Ascending aorta (tissue), 2 donors: ENCODE measurements at regions not wholly inside any gene's neighbourhood (a gene's known extent, or its start where the extent isn't known, plus 50 kb on each side); places are given as distances from the start of the nearest gene placed in this dataset.

Experiments used
- DNase-seq, 2 donors: peaks; one replicate each; pipeline ENCODE4 v3.0.0-alpha.2; 2019; ENCODE audit warnings: low spot score in 2 of 2
- H3K27ac ChIP-seq, 2 donors: fragments of 200-600 bp; sonication (generic); one replicate each; pipeline ENCODE4 v1.5.1; 2016 to 2017; ENCODE audit warnings: mild to moderate bottlenecking in 1 of 2
- H3K27me3 ChIP-seq: fragments of 200-600 bp; sonication (generic); one replicate; pipeline ENCODE4 v1.5.1; 2017
- H3K36me3 ChIP-seq, 2 donors: fragments of 200-600 bp; sonication (generic); one replicate each; pipeline ENCODE4 v1.5.1; 2016
- H3K4me1 ChIP-seq, 2 donors: fragments of 200-600 bp; sonication (generic); one replicate each; pipeline ENCODE4 v1.5.1; 2016 to 2017; ENCODE audit warnings: mild to moderate bottlenecking in 1 of 2
- H3K4me3 ChIP-seq, 2 donors: fragments of 200-600 bp; sonication (generic); one replicate each; pipeline ENCODE4 v1.5.1; 2016 to 2017; ENCODE audit warnings: mild to moderate bottlenecking in 1 of 2
- H3K9me3 ChIP-seq, 2 donors: fragments of 200-600 bp; sonication (generic); one replicate each; pipeline ENCODE4 v1.5.1; 2016
- CTCF ChIP-seq, 3 experiments: fragments of 200-600 bp in 2 of 3; fragments of 450-650 bp in 1 of 3; sonication (generic) in 2 of 3; IDR thresholded peaks; one replicate each; pipeline ENCODE4 v1.5.1; 2016 to 2019; ENCODE audit warnings: antibody characterized with exemption in 3 of 3, mild to moderate bottlenecking in 1 of 3, moderate library complexity in 1 of 3
- intact Hi-C: fragments of 100-400 bp; cut with DNase I; formaldehyde crosslinking; loops from one replicate; pipeline ENCODE4 v1.15.1; 2023

- intact Hi-C loops: no loop called here
- no peaks in the 10 kb centered on the region for H3K9me3 ChIP-seq
- DNase-seq: no peak
- no peaks in the 10 kb centered on the region for H3K36me3 ChIP-seq
- TF ChIP-seq CTCF (IDR thresholded peaks at IDR 0.05): no peak
- H3K27me3 ChIP-seq: no peaks in the 10 kb centered on the region
- H3K4me1 ChIP-seq: no peaks in the 10 kb centered on the region
- H3K27ac ChIP-seq: no peak overlapping the region
- no peak overlapping the region for H3K4me3 ChIP-seq
Measured at GRCh38 chr13:22320991-22321390, 650.1 kb downstream of the FGF9 start.

- Histone ChIP-seq H3K27me3 (no peaks in the 10 kb centered on the region), H3K9me3 (no peaks in the 10 kb centered on the region), H3K36me3 (no peaks in the 10 kb centered on the region), H3K4me1 (no peaks in the 10 kb centered on the region), H3K4me3 (no peak overlapping the region), H3K27ac (no peak overlapping the region)
- intact Hi-C loops: no loop called here
- no peak for DNase-seq
- TF ChIP-seq CTCF (IDR thresholded peaks at IDR 0.05): no peak
Measured at GRCh38 chr13:22325761-22326160, 654.9 kb downstream of the FGF9 start.

GRCh38 chr13:22332416-22332815, 661.5 kb downstream of the FGF9 start:
- H3K4me3 ChIP-seq: no peak overlapping the region
- no peaks in the 10 kb centered on the region for H3K9me3 ChIP-seq
- DNase-seq: no peak
- no peak overlapping the region for H3K27ac ChIP-seq
- no peaks in the 10 kb centered on the region for H3K4me1 ChIP-seq
- no peaks in the 10 kb centered on the region for H3K36me3 ChIP-seq
- intact Hi-C loops: no loop called here
- no peaks in the 10 kb centered on the region for H3K27me3 ChIP-seq
- no peak for TF ChIP-seq CTCF (IDR thresholded peaks at IDR 0.05)

GRCh38 chr13:22336460-22336859, 665.6 kb downstream of the FGF9 start:
- no peaks in the 10 kb centered on the region for H3K9me3 ChIP-seq
- no peaks in the 10 kb centered on the region for H3K36me3 ChIP-seq
- no peak overlapping the region for H3K27ac ChIP-seq
- DNase-seq: no peak
- H3K4me1 ChIP-seq: no peaks in the 10 kb centered on the region
- intact Hi-C loops: no loop called here
- H3K27me3 ChIP-seq: no peaks in the 10 kb centered on the region
- no peak overlapping the region for H3K4me3 ChIP-seq
- TF ChIP-seq CTCF (IDR thresholded peaks at IDR 0.05): no peak

- no peak for TF ChIP-seq CTCF (IDR thresholded peaks at IDR 0.05)
- no peak for DNase-seq
- Histone ChIP-seq H3K27ac (no peak overlapping the region), H3K4me1 (no peaks in the 10 kb centered on the region), H3K27me3 (no peaks in the 10 kb centered on the region), H3K4me3 (no peak overlapping the region), H3K9me3 (peaks cover 0 to 3% of the 10 kb centered on the region in 2 donors), H3K36me3 (no peaks in the 10 kb centered on the region)
- intact Hi-C loops: no loop called here
Measured at GRCh38 chr13:22357132-22357531, 686.3 kb downstream of the FGF9 start.

GRCh38 chr13:22369090-22369489, 698.2 kb downstream of the FGF9 start:
- Histone ChIP-seq H3K27ac (no peak overlapping the region), H3K27me3 (no peaks in the 10 kb centered on the region), H3K4me3 (no peak overlapping the region), H3K36me3 (no peaks in the 10 kb centered on the region), H3K4me1 (no peaks in the 10 kb centered on the region), H3K9me3 (peaks cover 3 to 9% of the 10 kb centered on the region in 2 donors)
- DNase-seq: no peak
- intact Hi-C loops: no loop called here
- no peak for TF ChIP-seq CTCF (IDR thresholded peaks at IDR 0.05)
